GM19240 (cell line): ENCODE measurements at regions not wholly inside any gene's neighbourhood (a gene's known extent, or its start where the extent isn't known, plus 50 kb on each side); places are given as distances from the start of the nearest gene placed in this dataset.
"Not testable (repeated sequence)": the region's sequence is repeated elsewhere in the genome, so short reads cannot be mapped to it uniquely, and the experiment has no call there.

Source experiments
- DNase-seq: peaks from one replicate; pipeline ENCODE4 v3.0.0; 2011; ENCODE audit warnings: low spot score; ENCODE audit not compliant: insufficient read length

- DNase-seq, result no peak
Measured at GRCh38 chr14:71557351-71557750, 374.9 kb upstream of the RGS6 start.

GRCh38 chr14:71558943-71559342 lies 373.3 kb upstream of the RGS6 start:
- not testable (repeated sequence) for DNase-seq

GRCh38 chr14:71560751-71561150 lies 371.5 kb upstream of the RGS6 start:
- DNase-seq, result no peak

- DNase-seq, result no peak
Measured at GRCh38 chr14:71563492-71564153, 368.6 kb upstream of the RGS6 start.

GRCh38 chr14:71566276-71566675 lies 366.0 kb upstream of the RGS6 start:
- DNase-seq, result no peak

- DNase-seq, result not testable (repeated sequence)
Measured at GRCh38 chr14:71567499-71568133, 364.6 kb upstream of the RGS6 start.

GRCh38 chr14:71574976-71575375 lies 357.3 kb upstream of the RGS6 start:
- DNase-seq, result no peak

GRCh38 chr14:71576472-71576871 lies 355.8 kb upstream of the RGS6 start:
- no peak for DNase-seq

GRCh38 chr14:71579331-71579730 lies 352.9 kb upstream of the RGS6 start:
- no peak for DNase-seq

GRCh38 chr14:71582705-71583104 lies 349.5 kb upstream of the RGS6 start:
- no peak for DNase-seq

- no peak for DNase-seq
Measured at GRCh38 chr14:71583194-71583593, 349.0 kb upstream of the RGS6 start.

- DNase-seq, result no peak
Measured at GRCh38 chr14:71583705-71584104, 348.5 kb upstream of the RGS6 start.

GRCh38 chr14:71585361-71585760 lies 346.9 kb upstream of the RGS6 start:
- DNase-seq, result no peak

GRCh38 chr14:71586131-71586897 lies 345.9 kb upstream of the RGS6 start:
- DNase-seq, result no peak

GRCh38 chr14:71588028-71588427 lies 344.2 kb upstream of the RGS6 start:
- no peak for DNase-seq

GRCh38 chr14:71588576-71589215 lies 343.5 kb upstream of the RGS6 start:
- no peak for DNase-seq

GRCh38 chr14:71589609-71590008 lies 342.6 kb upstream of the RGS6 start:
- no peak for DNase-seq

- DNase-seq, result no peak
Measured at GRCh38 chr14:71590131-71590530, 342.1 kb upstream of the RGS6 start.

GRCh38 chr14:71591231-71591630 lies 341.0 kb upstream of the RGS6 start:
- DNase-seq, result no peak

- no peak for DNase-seq
Measured at GRCh38 chr14:71591929-71592328, 340.3 kb upstream of the RGS6 start.

GRCh38 chr14:71592361-71592760 lies 339.9 kb upstream of the RGS6 start:
- no peak for DNase-seq

- DNase-seq, result no peak
Measured at GRCh38 chr14:71593966-71594365, 338.3 kb upstream of the RGS6 start.
